HG03045 (cell line): ENCODE measurements at regions not wholly inside any gene's neighbourhood (a gene's known extent, or its start where the extent isn't known, plus 50 kb on each side); places are given as distances from the start of the nearest gene placed in this dataset.

Experiments
- ATAC-seq: cut with Tn5 transposase; IDR thresholded peaks from one replicate; pipeline ENCODE4 v1.9.1; 2021; ENCODE audit warnings: mild to moderate bottlenecking, moderate library complexity; ENCODE audit not compliant: unreplicated experiment

- ATAC-seq = no peak
These were observed 93.4 kb upstream of the KLF12 start for GRCh38 chr13:74227476-74228158.

- no peak for ATAC-seq
These were observed 92.7 kb upstream of the KLF12 start for GRCh38 chr13:74226791-74227475.

GRCh38 chr13:74221752-74222151, 87.5 kb upstream of the KLF12 start:
- ATAC-seq = no peak

- no peak for ATAC-seq
These were observed 85.4 kb upstream of the KLF12 start for GRCh38 chr13:74219566-74219965.

GRCh38 chr13:74218291-74218690, 84.1 kb upstream of the KLF12 start:
- no peak for ATAC-seq

GRCh38 chr13:74217811-74218210, 83.6 kb upstream of the KLF12 start:
- no peak for ATAC-seq

- ATAC-seq = no peak
These were observed 81.2 kb upstream of the KLF12 start for GRCh38 chr13:74215420-74215819.

- ATAC-seq = no peak
These were observed 80.1 kb upstream of the KLF12 start for GRCh38 chr13:74214321-74214720.

GRCh38 chr13:74210693-74211393, 76.6 kb upstream of the KLF12 start:
- no peak for ATAC-seq

GRCh38 chr13:74206855-74207254, 72.7 kb upstream of the KLF12 start:
- no peak for ATAC-seq

GRCh38 chr13:74206061-74206561, 71.9 kb upstream of the KLF12 start:
- no peak for ATAC-seq

- ATAC-seq = no peak
These were observed 71.1 kb upstream of the KLF12 start for GRCh38 chr13:74205313-74205690.

GRCh38 chr13:74204602-74205312, 70.6 kb upstream of the KLF12 start:
- ATAC-seq = no peak

GRCh38 chr13:74203576-74203975, 69.4 kb upstream of the KLF12 start:
- ATAC-seq = no peak

GRCh38 chr13:74202129-74202813, 68.1 kb upstream of the KLF12 start:
- ATAC-seq = no peak

GRCh38 chr13:74201530-74201929, 67.3 kb upstream of the KLF12 start:
- no peak for ATAC-seq

GRCh38 chr13:74200081-74200480, 65.9 kb upstream of the KLF12 start:
- no peak for ATAC-seq

GRCh38 chr13:74197677-74198429, 63.6 kb upstream of the KLF12 start:
- ATAC-seq = no peak

- ATAC-seq = no peak
These were observed 60.6 kb upstream of the KLF12 start for GRCh38 chr13:74194846-74195245.

GRCh38 chr13:74193391-74193790, 59.2 kb upstream of the KLF12 start:
- ATAC-seq = no peak
